ENCODE measurements at regions not wholly inside any gene's neighbourhood (a gene's known extent, or its start where the extent isn't known, plus 50 kb on each side); places are given as distances from the start of the nearest gene placed in this dataset.

GRCh38 chr4:3831529-3832150 is 65.5 kb downstream of the ADRA2C start:
- no peak for TF ChIP-seq CTCF (IDR thresholded peaks at IDR 0.05 in 4 of 5, conservative IDR thresholded peaks at IDR 0.05 in 1 of 5)
- TF ChIP-seq POLR2A (IDR thresholded peaks at IDR 0.05): no peak

Measured in gastrocnemius medialis (tissue), 4 donors.